ENCODE measurements at regions not wholly inside any gene's neighbourhood (a gene's known extent, or its start where the extent isn't known, plus 50 kb on each side); places are given as distances from the start of the nearest gene placed in this dataset.

- Histone ChIP-seq H3K27ac (ENCODE audit: insufficient read depth, low read length) (no peak overlapping the region), H4K20me1 (ENCODE audit: control insufficient read depth, extremely low read depth, insufficient read depth, low read length) (no peaks in the 10 kb centered on the region), H3K9me3 (ENCODE audit: control insufficient read depth, insufficient read depth, low read depth, low read length) (no peaks in the 10 kb centered on the region), H2AFZ (ENCODE audit: low read length) (no peak overlapping the region), H3K79me2 (ENCODE audit: control insufficient read depth, insufficient read depth, low read length) (no peaks in the 10 kb centered on the region), H3K36me3 (ENCODE audit: control insufficient read depth, insufficient read depth, low read length) (no peaks in the 10 kb centered on the region), H3K4me1 (ENCODE audit: control insufficient read depth, extremely low read depth, insufficient read depth, low read length) (no peaks in the 10 kb centered on the region), H3K9ac (ENCODE audit: insufficient read depth, low read length) (no peak overlapping the region), H3K4me3 (replicated peaks in 1 of 4; ENCODE audit: control extremely low read depth in 1 of 4, insufficient read depth in 1 of 4, low read depth in 3 of 4, low read length in 4 of 4) (no peak overlapping the region), H3K4me2 (ENCODE audit: extremely low read depth, insufficient read depth, low read length) (no peak overlapping the region), H3K27me3 (ENCODE audit: control insufficient read depth, insufficient read depth, low read length) (no peaks in the 10 kb centered on the region)
- TF ChIP-seq EZH2 (IDR thresholded peaks at IDR 0.05; ENCODE audit: low read length, missing control alignments) (no peak), CTCF (conservative IDR thresholded peaks at IDR 0.05 in 1 of 2, IDR thresholded peaks at IDR 0.05 in 1 of 2; ENCODE audit: low read depth in 1 of 2, low read length in 2 of 2) (no peak)
- no peak for DNase-seq (ENCODE audit: low read depth in 2 of 2)
Observed at GRCh38 chrX:36861601-36862000, 146.6 kb upstream of the FAM47C start.

GRCh38 chrX:36867143-36867542 lies 141.0 kb upstream of the FAM47C start:
- Histone ChIP-seq H3K4me2 (ENCODE audit: extremely low read depth, insufficient read depth, low read length) (no peak overlapping the region), H3K79me2 (ENCODE audit: control insufficient read depth, insufficient read depth, low read length) (no peaks in the 10 kb centered on the region), H4K20me1 (ENCODE audit: control insufficient read depth, extremely low read depth, insufficient read depth, low read length) (no peaks in the 10 kb centered on the region), H3K27ac (ENCODE audit: insufficient read depth, low read length) (no peak overlapping the region), H3K9ac (ENCODE audit: insufficient read depth, low read length) (no peak overlapping the region), H3K4me1 (ENCODE audit: control insufficient read depth, extremely low read depth, insufficient read depth, low read length) (no peaks in the 10 kb centered on the region), H2AFZ (ENCODE audit: low read length) (no peak overlapping the region), H3K27me3 (ENCODE audit: control insufficient read depth, insufficient read depth, low read length) (no peaks in the 10 kb centered on the region), H3K9me3 (ENCODE audit: control insufficient read depth, insufficient read depth, low read depth, low read length) (no peaks in the 10 kb centered on the region), H3K36me3 (ENCODE audit: control insufficient read depth, insufficient read depth, low read length) (no peaks in the 10 kb centered on the region), H3K4me3 (replicated peaks in 1 of 4; ENCODE audit: control extremely low read depth in 1 of 4, insufficient read depth in 1 of 4, low read depth in 3 of 4, low read length in 4 of 4) (no peak overlapping the region)
- peak; percentile 2 to 34 for DNase-seq (ENCODE audit: low read depth in 2 of 2)
- peak; percentile 19 to 31 for TF ChIP-seq CTCF (conservative IDR thresholded peaks at IDR 0.05 in 1 of 2, IDR thresholded peaks at IDR 0.05 in 1 of 2; ENCODE audit: low read depth in 1 of 2, low read length in 2 of 2)
- no peak for TF ChIP-seq EZH2 (IDR thresholded peaks at IDR 0.05; ENCODE audit: low read length, missing control alignments)

- Histone ChIP-seq H3K79me2 (ENCODE audit: control insufficient read depth, insufficient read depth, low read length) (no peaks in the 10 kb centered on the region), H3K9ac (ENCODE audit: insufficient read depth, low read length) (no peak overlapping the region)
- no peak for DNase-seq (ENCODE audit: low read depth in 2 of 2)
Observed at GRCh38 chrX:36868592-36868991, 139.6 kb upstream of the FAM47C start.

More at GRCh38 chrX:36868592-36868991, 139.6 kb upstream of the FAM47C start:
- Histone ChIP-seq H3K4me1 (ENCODE audit: control insufficient read depth, extremely low read depth, insufficient read depth, low read length) (no peaks in the 10 kb centered on the region), H3K36me3 (ENCODE audit: control insufficient read depth, insufficient read depth, low read length) (no peaks in the 10 kb centered on the region), H3K4me2 (ENCODE audit: extremely low read depth, insufficient read depth, low read length) (no peak overlapping the region), H3K9me3 (ENCODE audit: control insufficient read depth, insufficient read depth, low read depth, low read length) (no peaks in the 10 kb centered on the region), H2AFZ (ENCODE audit: low read length) (no peak overlapping the region), H3K4me3 (replicated peaks in 1 of 4; ENCODE audit: control extremely low read depth in 1 of 4, insufficient read depth in 1 of 4, low read depth in 3 of 4, low read length in 4 of 4) (no peak overlapping the region), H3K27me3 (ENCODE audit: control insufficient read depth, insufficient read depth, low read length) (no peaks in the 10 kb centered on the region), H4K20me1 (ENCODE audit: control insufficient read depth, extremely low read depth, insufficient read depth, low read length) (no peaks in the 10 kb centered on the region), H3K27ac (ENCODE audit: insufficient read depth, low read length) (no peak overlapping the region)
- TF ChIP-seq CTCF (conservative IDR thresholded peaks at IDR 0.05 in 1 of 2, IDR thresholded peaks at IDR 0.05 in 1 of 2; ENCODE audit: low read depth in 1 of 2, low read length in 2 of 2) (no peak), EZH2 (IDR thresholded peaks at IDR 0.05; ENCODE audit: low read length, missing control alignments) (no peak)

Measured in fibroblast of lung (primary cell).